ENCODE measurements at regions not wholly inside any gene's neighbourhood (a gene's known extent, or its start where the extent isn't known, plus 50 kb on each side); places are given as distances from the start of the nearest gene placed in this dataset.

DNA sequence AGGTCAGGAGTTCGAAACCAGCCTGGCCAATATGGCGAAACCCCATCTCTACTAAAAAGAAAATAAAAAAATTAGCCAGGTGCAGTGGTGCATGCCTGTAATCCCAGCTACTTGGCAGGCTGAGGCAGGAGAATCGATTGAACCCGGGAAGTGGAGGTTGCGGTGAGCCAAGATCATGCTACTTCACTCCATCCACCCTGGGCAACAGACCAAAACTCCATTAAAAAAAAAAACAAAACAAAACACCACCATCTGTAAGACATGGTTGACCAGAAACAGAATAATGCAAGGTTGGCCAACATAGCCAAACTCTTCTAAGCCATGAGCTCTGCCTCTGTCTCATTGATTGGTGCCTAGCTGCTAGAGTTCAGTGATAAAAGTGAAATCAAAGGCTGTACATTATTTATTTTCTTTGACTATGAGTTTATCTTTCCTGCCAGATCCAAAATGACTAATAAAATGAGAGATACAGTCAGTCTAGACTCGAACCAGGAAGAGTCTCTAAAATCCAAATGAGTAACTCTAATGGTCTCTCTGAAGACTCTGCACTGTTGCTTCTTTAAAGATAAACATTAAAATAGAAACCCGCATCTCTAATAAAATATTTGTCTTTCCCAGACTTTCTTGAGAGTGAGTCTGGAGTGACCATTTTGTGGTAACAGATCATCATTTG, 404.7 kb downstream of the DAD1 start (continued):
- TF ChIP-seq BACH2 (CRISPR knock-in tag; IDR thresholded peaks at IDR 0.05; ENCODE audit: borderline replicate concordance): no peak

GRCh38 chr14:22180045-22180444, 409.0 kb downstream of the DAD1 start:
- ATAC-seq: no peak
- TF ChIP-seq SNAI2 (CRISPR knock-in tag; IDR thresholded peaks at IDR 0.05) (no peak), ISL1 (CRISPR knock-in tag; IDR thresholded peaks at IDR 0.05) (no peak), BACH2 (CRISPR knock-in tag; IDR thresholded peaks at IDR 0.05; ENCODE audit: borderline replicate concordance) (no peak), PPARA (CRISPR knock-in tag; IDR thresholded peaks at IDR 0.05; ENCODE audit: borderline replicate concordance) (no peak), TOX (CRISPR knock-in tag; IDR thresholded peaks at IDR 0.05; ENCODE audit: borderline replicate concordance) (no peak), ARNTL (CRISPR knock-in tag; IDR thresholded peaks at IDR 0.05; ENCODE audit: borderline replicate concordance, low read depth) (no peak), ZNF70 (CRISPR knock-in tag; IDR thresholded peaks at IDR 0.05) (no peak), CREB5 (CRISPR knock-in tag; IDR thresholded peaks at IDR 0.05; ENCODE audit: low read depth) (no peak), POU6F1 (CRISPR knock-in tag; IDR thresholded peaks at IDR 0.05; ENCODE audit: borderline replicate concordance, low read depth) (no peak), OSR1 (CRISPR knock-in tag; IDR thresholded peaks at IDR 0.05) (no peak), ZNF565 (CRISPR knock-in tag; conservative IDR thresholded peaks at IDR 0.05; ENCODE audit: low read depth) (no peak), RARB (CRISPR knock-in tag; IDR thresholded peaks at IDR 0.05) (no peak), ZFP3 (CRISPR knock-in tag; IDR thresholded peaks at IDR 0.05) (no peak), GLIS3 (CRISPR knock-in tag; IDR thresholded peaks at IDR 0.05) (no peak), TCF4 (CRISPR knock-in tag; IDR thresholded peaks at IDR 0.05; ENCODE audit: borderline replicate concordance) (no peak), CSDC2 (CRISPR knock-in tag; IDR thresholded peaks at IDR 0.05) (no peak), ZNF8 (CRISPR knock-in tag; IDR thresholded peaks at IDR 0.05) (no peak), ESRRG (CRISPR knock-in tag; IDR thresholded peaks at IDR 0.05) (no peak), PATZ1 (CRISPR knock-in tag; IDR thresholded peaks at IDR 0.05; ENCODE audit: borderline replicate concordance) (no peak)
- TF ChIP-seq, protein P1, sequence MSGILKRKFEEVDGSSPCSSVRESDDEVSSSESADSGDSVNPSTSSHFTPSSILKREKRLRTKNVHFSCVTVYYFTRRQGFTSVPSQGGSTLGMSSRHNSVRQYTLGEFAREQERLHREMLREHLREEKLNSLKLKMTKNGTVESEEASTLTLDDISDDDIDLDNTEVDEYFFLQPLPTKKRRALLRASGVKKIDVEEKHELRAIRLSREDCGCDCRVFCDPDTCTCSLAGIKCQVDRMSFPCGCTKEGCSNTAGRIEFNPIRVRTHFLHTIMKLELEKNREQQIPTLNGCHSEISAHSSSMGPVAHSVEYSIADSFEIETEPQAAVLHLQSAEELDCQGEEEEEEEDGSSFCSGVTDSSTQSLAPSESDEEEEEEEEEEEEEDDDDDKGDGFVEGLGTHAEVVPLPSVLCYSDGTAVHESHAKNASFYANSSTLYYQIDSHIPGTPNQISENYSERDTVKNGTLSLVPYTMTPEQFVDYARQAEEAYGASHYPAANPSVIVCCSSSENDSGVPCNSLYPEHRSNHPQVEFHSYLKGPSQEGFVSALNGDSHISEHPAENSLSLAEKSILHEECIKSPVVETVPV (CRISPR knock-in tag; IDR thresholded peaks at IDR 0.05): no peak

GRCh38 chr14:22179190-22179589, 409.8 kb downstream of the DAD1 start:
- no peak for ATAC-seq
- no peak for TF ChIP-seq ZNF8 (CRISPR knock-in tag; IDR thresholded peaks at IDR 0.05)

DNA sequence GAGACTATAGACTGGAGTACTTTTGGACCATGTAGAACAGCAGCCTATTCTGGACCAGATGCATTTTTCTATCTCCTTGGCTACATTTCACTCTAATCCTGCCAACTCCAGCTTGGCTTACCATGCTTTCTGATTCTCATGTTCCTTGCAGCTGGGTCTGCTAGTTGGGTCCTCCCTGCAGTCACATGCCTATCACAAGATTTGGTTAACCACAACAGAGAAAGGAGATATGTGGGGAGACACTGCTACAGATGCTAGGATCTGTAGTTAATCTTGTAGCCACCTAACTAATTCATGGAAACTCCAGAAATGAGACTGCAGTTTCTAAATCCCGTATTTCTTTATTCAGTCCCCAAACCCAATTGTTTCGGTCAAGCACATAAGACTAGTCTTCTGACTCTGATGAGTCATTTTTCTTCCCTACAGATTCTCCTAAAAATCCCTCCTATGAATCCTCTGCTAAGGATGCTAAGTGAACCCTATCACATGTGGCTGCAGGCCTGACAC, 410.6 kb downstream of the DAD1 start:
- TF ChIP-seq ESRRG (CRISPR knock-in tag; IDR thresholded peaks at IDR 0.05) (no peak), TSHZ2 (CRISPR knock-in tag; IDR thresholded peaks at IDR 0.05) (no peak), ZNF8 (CRISPR knock-in tag; IDR thresholded peaks at IDR 0.05) (no peak), BACH2 (CRISPR knock-in tag; IDR thresholded peaks at IDR 0.05; ENCODE audit: borderline replicate concordance) (no peak), OSR1 (CRISPR knock-in tag; IDR thresholded peaks at IDR 0.05) (no peak), CSDC2 (CRISPR knock-in tag; IDR thresholded peaks at IDR 0.05) (no peak), ZNF565 (CRISPR knock-in tag; conservative IDR thresholded peaks at IDR 0.05; ENCODE audit: low read depth) (no peak), ZC3H10 (CRISPR knock-in tag; IDR thresholded peaks at IDR 0.05) (no peak), SNAI2 (CRISPR knock-in tag; IDR thresholded peaks at IDR 0.05) (no peak), PPARA (CRISPR knock-in tag; IDR thresholded peaks at IDR 0.05; ENCODE audit: borderline replicate concordance) (no peak), ZFP3 (CRISPR knock-in tag; IDR thresholded peaks at IDR 0.05) (no peak), ARNTL (CRISPR knock-in tag; IDR thresholded peaks at IDR 0.05; ENCODE audit: borderline replicate concordance, low read depth) (no peak)
- ATAC-seq: no peak
